Neuronal stem cell (in vitro differentiated cells): ENCODE measurements at regions not wholly inside any gene's neighbourhood (a gene's known extent, or its start where the extent isn't known, plus 50 kb on each side); places are given as distances from the start of the nearest gene placed in this dataset.

Source experiments
- DNase-seq: peaks from one replicate; pipeline ENCODE4 v3.0.0-alpha.2; 2013; ENCODE audit warnings: low spot score
- H2AFZ ChIP-seq: one replicate; pipeline ENCODE4 v1.6.1; 2013; ENCODE audit warnings: mild to moderate bottlenecking, low read length, inconsistent platforms
- H2AK5ac ChIP-seq: 2 replicates; pipeline ENCODE4 v1.6.1; 2013; ENCODE audit warnings: low read depth, mild to moderate bottlenecking, inconsistent platforms, low read length, moderate library complexity, mixed read lengths
- H2BK120ac ChIP-seq: 2 replicates; pipeline ENCODE4 v1.6.1; 2013; ENCODE audit warnings: low read depth, mild to moderate bottlenecking, inconsistent platforms, low read length, moderate library complexity, mixed read lengths
- H2BK12ac ChIP-seq: one replicate; pipeline ENCODE4 v1.6.1; 2013; ENCODE audit warnings: low read length, inconsistent platforms
- H2BK15ac ChIP-seq: 2 replicates; pipeline ENCODE4 v1.6.1; 2013; ENCODE audit warnings: mild to moderate bottlenecking, low read length, inconsistent platforms, mixed read lengths
- H2BK5ac ChIP-seq: one replicate; pipeline ENCODE4 v1.6.1; 2013; ENCODE audit warnings: inconsistent platforms, mild to moderate bottlenecking, low read length, moderate library complexity
- H3K14ac ChIP-seq: one replicate; pipeline ENCODE4 v1.6.1; 2013; ENCODE audit warnings: low read length, inconsistent platforms
- H3K18ac ChIP-seq: 2 replicates; pipeline ENCODE4 v1.6.1; 2013; ENCODE audit warnings: low read length, inconsistent platforms
- H3K23ac ChIP-seq: 2 replicates; pipeline ENCODE4 v1.6.1; 2013; ENCODE audit warnings: low read depth, mild to moderate bottlenecking, mixed read lengths, low read length, inconsistent platforms; ENCODE audit not compliant: poor library complexity
- H3K27ac ChIP-seq: replicated peaks from 3 replicates; pipeline ENCODE4 v1.5.1; 2013; ENCODE audit warnings: low read length, inconsistent platforms
- H3K27me3 ChIP-seq, 3 experiments: 2 replicates each; pipeline ENCODE4 v1.6.1; 2013; ENCODE audit warnings: low read length in 3 of 3, mild to moderate bottlenecking in 2 of 3, inconsistent platforms in 1 of 3, low read depth in 1 of 3, mixed read lengths in 1 of 3, moderate library complexity in 1 of 3; ENCODE audit not compliant: control insufficient read depth in 3 of 3, insufficient read depth in 3 of 3
- H3K36me3 ChIP-seq, 2 donors: replicated peaks in 1 of 2; 2 replicates each; pipeline ENCODE4 v1.6.1; 2013; ENCODE audit warnings: low read length in 2 of 2; ENCODE audit not compliant: control insufficient read depth in 2 of 2, insufficient read depth in 2 of 2
- H3K4ac ChIP-seq: 2 replicates; pipeline ENCODE4 v1.6.1; 2013; ENCODE audit warnings: inconsistent platforms, mild to moderate bottlenecking, low read length, moderate library complexity
- H3K4me1 ChIP-seq, 2 donors: 1 replicate in 1 of 2; 2 replicates in 1 of 2; pipeline ENCODE4 v1.6.1; 2013; ENCODE audit warnings: low read length in 2 of 2, low read depth in 1 of 2; ENCODE audit not compliant: control insufficient read depth in 2 of 2, insufficient read depth in 1 of 2
- H3K4me2 ChIP-seq: one replicate; pipeline ENCODE4 v1.6.1; 2013; ENCODE audit warnings: mild to moderate bottlenecking, low read length, inconsistent platforms; ENCODE audit not compliant: insufficient read depth, poor library complexity, severe bottlenecking
- H3K4me3 ChIP-seq, 2 donors: 2 replicates each; pipeline ENCODE4 v1.5.1; 2013; ENCODE audit warnings: low read length in 2 of 2, mild to moderate bottlenecking in 2 of 2, inconsistent platforms in 1 of 2, moderate library complexity in 1 of 2
- H3K79me1 ChIP-seq: one replicate; pipeline ENCODE4 v1.6.1; 2013; ENCODE audit warnings: low read depth, mild to moderate bottlenecking, inconsistent platforms, low read length, moderate library complexity
- H3K9ac ChIP-seq: one replicate; pipeline ENCODE4 v1.6.1; 2013; ENCODE audit warnings: mild to moderate bottlenecking, low read depth, low read length, inconsistent platforms; ENCODE audit not compliant: poor library complexity
- H3K9me3 ChIP-seq, 2 donors: replicated peaks in 1 of 2; 2 replicates each; pipeline versions ENCODE3 to v1.6.1; 2013; ENCODE audit warnings: low read length in 2 of 2, mild to moderate bottlenecking in 2 of 2, inconsistent platforms in 1 of 2, low read depth in 1 of 2, mixed read lengths in 1 of 2, moderate library complexity in 1 of 2; ENCODE audit not compliant: control insufficient read depth in 2 of 2, insufficient read depth in 1 of 2
- H4K8ac ChIP-seq: one replicate; pipeline ENCODE4 v1.6.1; 2013; ENCODE audit warnings: low read depth, mild to moderate bottlenecking, inconsistent platforms, low read length, moderate library complexity
- H4K91ac ChIP-seq: one replicate; pipeline ENCODE4 v1.6.1; 2013; ENCODE audit warnings: low read length, low read depth, mild to moderate bottlenecking, inconsistent platforms; ENCODE audit not compliant: poor library complexity
- WGBS, 2 donors: extraction: QIAGEN DNeasy Blood & Tissue Kit; methylation state at CpG; one replicate each; pipeline ENCODE4 v1.1.7; 2013; ENCODE audit warnings: missing lambda C conversion rate in 2 of 2, mixed read lengths in 1 of 2; ENCODE audit not compliant: insufficient read length in 2 of 2, insufficient replicate concordance in 1 of 2; ENCODE audit errors: extremely low coverage in 2 of 2; 5-methylcytosine and 5-hydroxymethylcytosine counted together

- no peak overlapping the region for H3K4me3 ChIP-seq
- no peak overlapping the region for H2AFZ ChIP-seq
- H2BK12ac ChIP-seq = no peak overlapping the region
- H3K79me1 ChIP-seq = no peaks in the 10 kb centered on the region
- H3K27me3 ChIP-seq = no peaks in the 10 kb centered on the region
- no peaks in the 10 kb centered on the region for H3K4me1 ChIP-seq
- no peak overlapping the region for H2BK120ac ChIP-seq
- H3K18ac ChIP-seq = no peak overlapping the region
- H2BK5ac ChIP-seq = no peak overlapping the region
- H3K23ac ChIP-seq = no peak overlapping the region
- no peak overlapping the region for H3K4ac ChIP-seq
- no peak for DNase-seq
- no peak overlapping the region for H3K14ac ChIP-seq
- no peak overlapping the region for H3K9ac ChIP-seq
- no peak overlapping the region for H3K4me2 ChIP-seq
- H3K36me3 ChIP-seq = no peaks in the 10 kb centered on the region
- no peaks in the 10 kb centered on the region for H3K9me3 ChIP-seq
- H3K27ac ChIP-seq = no peak overlapping the region
- no peak overlapping the region for H2BK15ac ChIP-seq
- no peak overlapping the region for H4K91ac ChIP-seq
- WGBS, 2 donors = no CpG with 5 or more reads among the region's 5 CpGs
- H4K8ac ChIP-seq = no peak overlapping the region
- no peak overlapping the region for H2AK5ac ChIP-seq
Measured at GRCh38 chr18:30888344-30888743, 154.2 kb downstream of the DSC3 start.

GRCh38 chr18:30886998-30887397, 155.5 kb downstream of the DSC3 start:
- Histone ChIP-seq H3K79me1 (no peaks in the 10 kb centered on the region), H3K27me3 (no peaks in the 10 kb centered on the region), H2AFZ (no peak overlapping the region), H2BK15ac (no peak overlapping the region), H3K4me2 (no peak overlapping the region), H3K4me3 (no peak overlapping the region), H3K18ac (no peak overlapping the region), H3K36me3 (no peaks in the 10 kb centered on the region), H4K91ac (no peak overlapping the region), H3K9ac (no peak overlapping the region), H2BK12ac (no peak overlapping the region), H3K27ac (no peak overlapping the region), H3K4ac (no peak overlapping the region), H3K9me3 (no peaks in the 10 kb centered on the region), H4K8ac (no peak overlapping the region), H3K4me1 (no peaks in the 10 kb centered on the region), H2BK120ac (no peak overlapping the region), H2AK5ac (no peak overlapping the region), H3K14ac (no peak overlapping the region), H3K23ac (no peak overlapping the region), H2BK5ac (no peak overlapping the region)
- no peak for DNase-seq
- WGBS, 2 donors = no CpG with 5 or more reads among the region's 4 CpGs

GRCh38 chr18:30870466-30870865, 172.1 kb downstream of the DSC3 start:
- Histone ChIP-seq H4K8ac (no peak overlapping the region), H3K4ac (no peak overlapping the region), H3K36me3 (no peaks in the 10 kb centered on the region), H2AK5ac (no peak overlapping the region), H2BK5ac (no peak overlapping the region), H4K91ac (no peak overlapping the region), H3K9me3 (no peaks in the 10 kb centered on the region), H3K4me1 (no peaks in the 10 kb centered on the region), H3K79me1 (no peaks in the 10 kb centered on the region), H3K27ac (no peak overlapping the region), H3K14ac (no peak overlapping the region), H2BK15ac (no peak overlapping the region), H3K4me2 (no peak overlapping the region), H3K23ac (no peak overlapping the region), H3K9ac (no peak overlapping the region), H3K4me3 (no peak overlapping the region), H3K27me3 (no peaks in the 10 kb centered on the region), H2AFZ (no peak overlapping the region), H2BK120ac (no peak overlapping the region), H3K18ac (no peak overlapping the region), H2BK12ac (no peak overlapping the region)
- WGBS, 2 donors = no CpG with 5 or more reads among the region's 2 CpGs
- DNase-seq = no peak

- no peak overlapping the region for H4K91ac ChIP-seq
- no peak overlapping the region for H2AK5ac ChIP-seq
- no peaks in the 10 kb centered on the region for H3K27me3 ChIP-seq
- no peak overlapping the region for H2BK120ac ChIP-seq
- H3K79me1 ChIP-seq = no peaks in the 10 kb centered on the region
- H3K14ac ChIP-seq = no peak overlapping the region
- no peak overlapping the region for H3K9ac ChIP-seq
- H3K4ac ChIP-seq = no peak overlapping the region
- no peak overlapping the region for H4K8ac ChIP-seq
- H2BK5ac ChIP-seq = no peak overlapping the region
- no peak overlapping the region for H3K18ac ChIP-seq
- no peak for DNase-seq
- H2AFZ ChIP-seq = no peak overlapping the region
- H3K4me3 ChIP-seq = no peak overlapping the region
- no peaks in the 10 kb centered on the region for H3K4me1 ChIP-seq
- no peak overlapping the region for H3K23ac ChIP-seq
- no CpG with 5 or more reads among the region's 6 CpGs for WGBS, 2 donors
- H3K27ac ChIP-seq = no peak overlapping the region
- H2BK12ac ChIP-seq = no peak overlapping the region
- no peak overlapping the region for H2BK15ac ChIP-seq
- H3K36me3 ChIP-seq = no peaks in the 10 kb centered on the region
- H3K4me2 ChIP-seq = no peak overlapping the region
- no peaks in the 10 kb centered on the region for H3K9me3 ChIP-seq
Measured at GRCh38 chr18:30862900-30863299, 179.6 kb downstream of the DSC3 start.
